ENCODE measurements at regions not wholly inside any gene's neighbourhood (a gene's known extent, or its start where the extent isn't known, plus 50 kb on each side); places are given as distances from the start of the nearest gene placed in this dataset.
A peak's percentile ranks its signal among the peaks of the same experiment; 100 is the strongest.

GRCh38 chr3:117355566-117355965 lies 646.0 kb downstream of the TUSC7 start:
- DNase-seq (ENCODE audit: low spot score), result no peak
- 73% methylated on average over 4 of the region's 4 CpGs for WGBS
- TF ChIP-seq CTCF (IDR thresholded peaks at IDR 0.05) (peak in 3 of 4 experiments; percentile 35 to 52 (median 47)), POLR2A (IDR thresholded peaks at IDR 0.05) (no peak), POLR2AphosphoS5 (IDR thresholded peaks at IDR 0.05) (no peak)

GRCh38 chr3:117356091-117356705 lies 646.6 kb downstream of the TUSC7 start:
- H3K36me3 ChIP-seq, result no peaks in the 10 kb centered on the region

More at GRCh38 chr3:117355566-117355965, 646.0 kb downstream of the TUSC7 start:
- no peaks in the 10 kb centered on the region for H3K27me3 ChIP-seq (replicated peaks; ENCODE audit: insufficient read depth)
- H3K4me3 ChIP-seq, result no peak overlapping the region
- H3K9me3 ChIP-seq, result no peaks in the 10 kb centered on the region
- H3K4me1 ChIP-seq (replicated peaks), result no peaks in the 10 kb centered on the region
- H3K27ac ChIP-seq, result no peak overlapping the region
- no peaks in the 10 kb centered on the region for H3K36me3 ChIP-seq
- intact Hi-C loops (cut with DNase I), result loop anchor here (5.0 kb wide), 1 partner anchor 338 kb away; no protein-coding TSS in a partner anchor

GRCh38 chr3:117358717-117359314 lies 649.2 kb downstream of the TUSC7 start:
- TF ChIP-seq POLR2AphosphoS5 (IDR thresholded peaks at IDR 0.05) (no peak), POLR2A (IDR thresholded peaks at IDR 0.05) (no peak), CTCF (IDR thresholded peaks at IDR 0.05) (no peak)
- no peak for DNase-seq (ENCODE audit: low spot score)
- 95% methylated on average over 10 of the region's 10 CpGs for WGBS
- H3K9me3 ChIP-seq, result no peaks in the 10 kb centered on the region
- H3K27ac ChIP-seq, result no peak overlapping the region
- H3K4me3 ChIP-seq, result no peak overlapping the region
- H3K4me1 ChIP-seq (replicated peaks), result no peaks in the 10 kb centered on the region
- no peaks in the 10 kb centered on the region for H3K36me3 ChIP-seq
- no peaks in the 10 kb centered on the region for H3K27me3 ChIP-seq (replicated peaks; ENCODE audit: insufficient read depth)
- intact Hi-C loops (cut with DNase I), result loop anchor here (5.0 kb wide), 1 partner anchor 342 kb away; no protein-coding TSS in a partner anchor

More at GRCh38 chr3:117356091-117356705, 646.6 kb downstream of the TUSC7 start:
- no peaks in the 10 kb centered on the region for H3K27me3 ChIP-seq (replicated peaks; ENCODE audit: insufficient read depth)
- H3K4me1 ChIP-seq (replicated peaks), result no peaks in the 10 kb centered on the region
- TF ChIP-seq CTCF (IDR thresholded peaks at IDR 0.05), result no peak
- H3K4me3 ChIP-seq, result no peak overlapping the region
- 76% methylated on average over 4 of the region's 4 CpGs for WGBS
- H3K9me3 ChIP-seq, result no peaks in the 10 kb centered on the region
- H3K27ac ChIP-seq, result no peak overlapping the region
- DNase-seq (ENCODE audit: low spot score), result no peak
- intact Hi-C loops (cut with DNase I), result loop anchor here (5.0 kb wide), 1 partner anchor 339 kb away; no protein-coding TSS in a partner anchor

GRCh38 chr3:117366574-117366973 lies 657.0 kb downstream of the TUSC7 start:
- no peak for DNase-seq (ENCODE audit: low spot score)
- Histone ChIP-seq H3K9me3 (no peaks in the 10 kb centered on the region), H3K4me1 (replicated peaks) (no peaks in the 10 kb centered on the region), H3K36me3 (no peaks in the 10 kb centered on the region), H3K27ac (no peak overlapping the region), H3K27me3 (replicated peaks; ENCODE audit: insufficient read depth) (no peaks in the 10 kb centered on the region), H3K4me3 (no peak overlapping the region)
- intact Hi-C loops (cut with DNase I), result no loop called here
- no peak for TF ChIP-seq CTCF (IDR thresholded peaks at IDR 0.05)
- no peak for TF ChIP-seq POLR2A (IDR thresholded peaks at IDR 0.05)
- TF ChIP-seq POLR2AphosphoS5 (IDR thresholded peaks at IDR 0.05), result no peak

- no peaks in the 10 kb centered on the region for H3K9me3 ChIP-seq
- intact Hi-C loops (cut with DNase I), result no loop called here
Measured at GRCh38 chr3:117367861-117368260, 658.3 kb downstream of the TUSC7 start.

More at GRCh38 chr3:117367861-117368260, 658.3 kb downstream of the TUSC7 start:
- H3K4me1 ChIP-seq (replicated peaks), result no peaks in the 10 kb centered on the region
- 92% methylated on average over 3 of the region's 3 CpGs for WGBS
- TF ChIP-seq CTCF (IDR thresholded peaks at IDR 0.05), result no peak
- TF ChIP-seq POLR2AphosphoS5 (IDR thresholded peaks at IDR 0.05), result no peak
- TF ChIP-seq POLR2A (IDR thresholded peaks at IDR 0.05), result no peak
- no peaks in the 10 kb centered on the region for H3K27me3 ChIP-seq (replicated peaks; ENCODE audit: insufficient read depth)
- H3K4me3 ChIP-seq, result no peak overlapping the region
- no peaks in the 10 kb centered on the region for H3K36me3 ChIP-seq
- no peak for DNase-seq (ENCODE audit: low spot score)
- H3K27ac ChIP-seq, result no peak overlapping the region

All from prostate gland (tissue), 2 donors.